OCI-LY1 (cell line): ENCODE measurements at regions not wholly inside any gene's neighbourhood (a gene's known extent, or its start where the extent isn't known, plus 50 kb on each side); places are given as distances from the start of the nearest gene placed in this dataset.

Experiments used
- H2AFZ ChIP-seq: fragments of 200-600 bp; sonication (generic), shearing (Covaris generic); 2 replicates; pipeline ENCODE4 v1.6.0; 2014; ENCODE audit warnings: antibody characterized with exemption, mild to moderate bottlenecking, low read length
- H3F3A ChIP-seq: fragments of 200-600 bp; sonication (generic), shearing (Covaris generic); 2 replicates; pipeline ENCODE4 v1.6.0; 2014; ENCODE audit warnings: mild to moderate bottlenecking, antibody characterized with exemption, low read length, moderate library complexity; ENCODE audit not compliant: insufficient read depth
- H3K27ac ChIP-seq: fragments of 200-600 bp; sonication (generic); 2 replicates; pipeline ENCODE4 v1.5.1; 2014; ENCODE audit warnings: low read length, mixed run types, mild to moderate bottlenecking, low read depth; ENCODE audit not compliant: poor library complexity, severe bottlenecking
- H3K27me3 ChIP-seq: fragments of 200-600 bp; sonication (generic); 2 replicates; pipeline ENCODE4 v1.6.0; 2014; ENCODE audit warnings: antibody characterized with exemption, mild to moderate bottlenecking, low read length, moderate library complexity; ENCODE audit not compliant: insufficient read depth
- H3K36me3 ChIP-seq: fragments of 200-600 bp; sonication (generic); 2 replicates; pipeline ENCODE4 v1.6.1; 2014; ENCODE audit warnings: mild to moderate bottlenecking, antibody characterized with exemption, low read length, moderate library complexity, mixed read lengths; ENCODE audit not compliant: insufficient read depth
- H3K4me1 ChIP-seq: fragments of 200-600 bp; sonication (generic); 2 replicates; pipeline ENCODE4 v1.5.1; 2014; ENCODE audit warnings: mild to moderate bottlenecking, low read length, moderate library complexity; ENCODE audit not compliant: insufficient read depth, severe bottlenecking
- H3K4me2 ChIP-seq: fragments of 200-600 bp; sonication (generic), shearing (Covaris generic); 2 replicates; pipeline ENCODE4 v1.6.1; 2014; ENCODE audit warnings: low read length
- H3K4me3 ChIP-seq: fragments of 200-600 bp; sonication (generic); 2 replicates; pipeline ENCODE4 v1.5.1; 2014; ENCODE audit warnings: low read length, low read depth, mild to moderate bottlenecking, mixed read lengths; ENCODE audit not compliant: poor library complexity, severe bottlenecking
- H3K79me2 ChIP-seq: fragments of 200-600 bp; shearing (Covaris generic); 2 replicates; pipeline ENCODE4 v1.6.1; 2016; ENCODE audit warnings: mixed run types, low read length, mixed read lengths; ENCODE audit not compliant: insufficient read depth
- H3K9ac ChIP-seq: fragments of 200-600 bp; sonication (generic), shearing (Covaris generic); 2 replicates; pipeline ENCODE4 v1.6.1; 2014; ENCODE audit warnings: mild to moderate bottlenecking, low read length, mixed read lengths
- H3K9me2 ChIP-seq: fragments of 200-600 bp; sonication (generic), shearing (Covaris generic); 2 replicates; pipeline ENCODE4 v1.6.1; 2014; ENCODE audit warnings: low read depth, mild to moderate bottlenecking, low read length, mixed read lengths
- H3K9me3 ChIP-seq: fragments of 200-600 bp; shearing (Covaris generic); 2 replicates; pipeline ENCODE4 v1.6.1; 2014; ENCODE audit warnings: low read length, mixed read lengths
- H4K20me1 ChIP-seq: fragments of 200-600 bp; sonication (generic), shearing (Covaris generic); 2 replicates; pipeline ENCODE4 v1.6.0; 2016; ENCODE audit warnings: mild to moderate bottlenecking, low read length; ENCODE audit not compliant: insufficient read depth
- CTCF ChIP-seq: fragments of 200-600 bp; sonication (generic), shearing (Covaris generic); IDR thresholded peaks from 2 replicates; pipeline ENCODE4 v1.5.1; 2017; ENCODE audit warnings: mild to moderate bottlenecking, antibody characterized with exemption, low read length, moderate library complexity, mixed read lengths
- EZH2 ChIP-seq: fragments of 200-600 bp; sonication (generic), shearing (Covaris generic); IDR thresholded peaks from 2 replicates; pipeline ENCODE4 v1.8.0; 2017; ENCODE audit warnings: borderline replicate concordance, mixed run types, mild to moderate bottlenecking, antibody characterized with exemption, low read length, moderate library complexity, mixed read lengths

DNA sequence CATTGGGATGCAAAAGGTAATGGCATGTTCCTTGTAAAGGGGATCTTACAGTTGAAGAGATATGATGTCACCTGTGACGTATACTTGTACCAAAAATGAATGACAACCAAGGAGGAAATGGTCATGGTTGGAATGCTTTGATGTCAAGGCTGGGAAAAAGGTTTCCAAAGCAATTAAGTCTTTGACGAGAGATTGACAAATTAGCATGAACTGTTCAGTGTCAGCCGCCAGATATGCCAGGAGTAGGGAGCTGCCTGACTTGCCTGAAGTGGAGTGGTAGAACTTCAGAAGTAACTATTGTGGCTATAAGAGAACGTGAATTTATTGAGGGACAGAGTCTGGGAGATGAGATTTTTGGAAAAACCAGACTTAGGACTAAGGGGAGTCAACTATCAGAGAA is 88.1 kb downstream of the SEPTIN7 start:
- Histone ChIP-seq H3K27ac (no peak overlapping the region), H3K79me2 (no peaks in the 10 kb centered on the region), H2AFZ (no peak overlapping the region), H3K4me1 (no peaks in the 10 kb centered on the region), H4K20me1 (no peaks in the 10 kb centered on the region), H3K27me3 (no peaks in the 10 kb centered on the region), H3K9me2 (no peaks in the 10 kb centered on the region), H3K9me3 (no peaks in the 10 kb centered on the region), H3F3A (no peaks in the 10 kb centered on the region), H3K4me2 (no peak overlapping the region), H3K4me3 (no peak overlapping the region), H3K36me3 (peaks cover 86% of the 10 kb centered on the region), H3K9ac (no peak overlapping the region)
- no peak for TF ChIP-seq EZH2
- TF ChIP-seq CTCF, result no peak

DNA sequence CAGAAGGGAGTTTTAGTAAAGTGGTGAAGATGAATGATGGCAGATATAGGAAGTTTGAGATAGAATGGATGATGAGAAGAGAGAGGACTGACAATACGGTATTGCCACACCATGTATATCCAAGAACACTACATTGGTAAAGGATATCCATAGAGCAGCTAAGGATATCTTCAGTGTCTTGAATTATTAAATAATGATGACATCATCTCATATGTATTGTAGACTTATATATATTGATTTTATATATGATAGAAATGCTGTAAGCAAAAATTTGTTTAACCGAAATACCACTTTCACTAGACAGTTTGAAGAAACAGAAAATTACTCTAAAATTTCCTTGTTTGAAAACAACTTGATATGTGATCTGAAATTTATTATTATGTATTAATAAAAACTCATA is 89.0 kb downstream of the SEPTIN7 start:
- TF ChIP-seq CTCF (no peak), EZH2 (no peak)
- Histone ChIP-seq H3K4me2 (no peak overlapping the region), H3K4me1 (no peaks in the 10 kb centered on the region), H3K9ac (no peak overlapping the region), H3K36me3 (peaks cover 86% of the 10 kb centered on the region), H3K27me3 (no peaks in the 10 kb centered on the region), H3K79me2 (no peaks in the 10 kb centered on the region), H3K4me3 (no peak overlapping the region), H4K20me1 (no peaks in the 10 kb centered on the region), H3K9me2 (no peaks in the 10 kb centered on the region), H3K27ac (no peak overlapping the region), H2AFZ (no peak overlapping the region), H3F3A (no peaks in the 10 kb centered on the region), H3K9me3 (no peaks in the 10 kb centered on the region)

GRCh38 chr7:35891004-35891830 is 90.4 kb downstream of the SEPTIN7 start:
- no peak overlapping the region for H3K9ac ChIP-seq
- H3K36me3 ChIP-seq, result peaks cover 84% of the 10 kb centered on the region
- no peak overlapping the region for H3K4me2 ChIP-seq
- H3K27ac ChIP-seq, result no peak overlapping the region
- H4K20me1 ChIP-seq, result no peaks in the 10 kb centered on the region
- H2AFZ ChIP-seq, result no peak overlapping the region
- H3K27me3 ChIP-seq, result no peaks in the 10 kb centered on the region
- no peaks in the 10 kb centered on the region for H3K4me1 ChIP-seq
- no peak for TF ChIP-seq EZH2
- no peak for TF ChIP-seq CTCF
- no peaks in the 10 kb centered on the region for H3F3A ChIP-seq
- H3K9me2 ChIP-seq, result no peaks in the 10 kb centered on the region
- no peaks in the 10 kb centered on the region for H3K79me2 ChIP-seq
- no peaks in the 10 kb centered on the region for H3K9me3 ChIP-seq
- H3K4me3 ChIP-seq, result no peak overlapping the region
